H1 (cell line): ENCODE measurements at regions not wholly inside any gene's neighbourhood (a gene's known extent, or its start where the extent isn't known, plus 50 kb on each side); places are given as distances from the start of the nearest gene placed in this dataset.

ENCODE experiments used
- CTCF ChIA-PET: fragments of 300-600 bp; sonication (Branson Sonifier 250); formaldehyde crosslinking; loops from one replicate; lab custom pipeline; 2021; ENCODE audit not compliant: partially characterized antibody; lab: Charles Lee
- POLR2A ChIA-PET: fragments of 300-600 bp; sonication (Branson Sonifier 250); formaldehyde crosslinking; loops from one replicate; lab custom pipeline; 2021; ENCODE audit warnings: inconsistent platforms; ENCODE audit not compliant: partially characterized antibody; lab: Charles Lee
- DNase-seq, 2 experiments: peaks; one replicate each; pipeline versions ENCODE4 v3.0.0 to v3.0.0-alpha.2; 2010 to 2022; ENCODE audit warnings: low spot score in 2 of 2, low read depth in 1 of 2, mixed read lengths in 1 of 2
- FAIRE-seq: peaks from 2 replicates; lab custom pipeline; 2011; peaks lifted over from hg19 to GRCh38; lab: Jason Lieb, UNC
- H2AFZ ChIP-seq: 2 replicates; pipeline ENCODE4 v1.8.1; 2012; ENCODE audit warnings: low read length, inconsistent platforms
- H2AK5ac ChIP-seq: 2 replicates; pipeline ENCODE4 v1.6.1; 2013; ENCODE audit warnings: low read depth, low read length
- H2BK120ac ChIP-seq: replicated peaks from 2 replicates; pipeline ENCODE3; 2013; ENCODE audit warnings: low read depth, low read length, inconsistent platforms
- H2BK12ac ChIP-seq: 2 replicates; pipeline ENCODE4 v1.6.1; 2013; ENCODE audit warnings: low read depth, low read length
- H2BK15ac ChIP-seq: 2 replicates; pipeline ENCODE4 v1.6.1; 2013; ENCODE audit warnings: low read length
- H2BK20ac ChIP-seq: 2 replicates; pipeline ENCODE4 v1.6.1; 2013; ENCODE audit warnings: low read length
- H2BK5ac ChIP-seq: 2 replicates; pipeline ENCODE4 v1.6.1; 2013; ENCODE audit warnings: low read depth, low read length
- H3K14ac ChIP-seq: 2 replicates; pipeline ENCODE4 v1.6.1; 2013; ENCODE audit warnings: inconsistent platforms; ENCODE audit not compliant: insufficient read length
- H3K18ac ChIP-seq: 2 replicates; pipeline ENCODE4 v1.6.1; 2013; ENCODE audit warnings: low read length; ENCODE audit errors: extremely low read depth
- H3K23ac ChIP-seq: 2 replicates; pipeline ENCODE4 v1.6.1; 2013; ENCODE audit warnings: inconsistent platforms; ENCODE audit not compliant: insufficient read length
- H3K23me2 ChIP-seq: 2 replicates; pipeline ENCODE4 v1.6.1; 2013; ENCODE audit warnings: low read depth, low read length
- H3K27ac ChIP-seq: 2 replicates; pipeline ENCODE4 v1.6.1; 2011; ENCODE audit warnings: low read depth, low read length, inconsistent platforms
- H3K27me3 ChIP-seq, 4 experiments: replicated peaks in 1 of 4; 1 replicate in 1 of 4; 2 replicates in 3 of 4; pipeline versions ENCODE4 v1.6.1 to v1.8.1; 2011 to 2013; ENCODE audit warnings: low read length in 3 of 4, mild to moderate bottlenecking in 3 of 4, inconsistent platforms in 2 of 4, mixed read lengths in 2 of 4, moderate library complexity in 1 of 4; ENCODE audit not compliant: control insufficient read depth in 3 of 4, insufficient read depth in 3 of 4; ENCODE audit errors: extremely low read depth in 1 of 4
- H3K36me3 ChIP-seq, 4 experiments: 2 replicates each; pipeline versions ENCODE4 v1.6.1 to v1.8.1; 2011 to 2013; ENCODE audit warnings: mild to moderate bottlenecking in 4 of 4, low read length in 3 of 4, moderate library complexity in 2 of 4, control low read depth in 1 of 4, inconsistent platforms in 1 of 4; ENCODE audit not compliant: insufficient read depth in 4 of 4, control insufficient read depth in 2 of 4
- H3K4ac ChIP-seq: replicated peaks from 2 replicates; pipeline ENCODE3; 2013; ENCODE audit warnings: low read length, low read depth, mixed read lengths, inconsistent platforms; ENCODE audit not compliant: insufficient read length
- H3K4me1 ChIP-seq, 4 experiments: replicated peaks in 1 of 4; 1 replicate in 1 of 4; 2 replicates in 3 of 4; pipeline versions ENCODE4 v1.6.1 to v1.8.1; 2011 to 2013; ENCODE audit warnings: low read length in 3 of 4, inconsistent platforms in 2 of 4, mixed read lengths in 1 of 4; ENCODE audit not compliant: insufficient read depth in 4 of 4, control insufficient read depth in 3 of 4
- H3K4me2 ChIP-seq, 2 experiments: 2 replicates each; pipeline versions ENCODE4 v1.6.1 to v1.8.1; 2011 to 2013; ENCODE audit warnings: low read depth in 2 of 2, low read length in 2 of 2, control low read depth in 1 of 2, inconsistent platforms in 1 of 2, mild to moderate bottlenecking in 1 of 2; ENCODE audit not compliant: insufficient read depth in 1 of 2
- H3K4me3 ChIP-seq, 4 experiments: fragments of 200-600, 300-600 bp in 1 of 4; sonication (generic), shearing (Covaris generic), sonication (Bioruptor Twin) in 1 of 4; 2 replicates each; pipeline versions ENCODE4 v1.5.1 to v1.8.1; 2011 to 2016; ENCODE audit warnings: low read length in 4 of 4, low read depth in 3 of 4, control low read depth in 2 of 4, inconsistent platforms in 2 of 4, mild to moderate bottlenecking in 2 of 4, mixed read lengths in 1 of 4, moderate library complexity in 1 of 4; ENCODE audit not compliant: insufficient read depth in 2 of 4; ENCODE audit errors: extremely low read depth in 1 of 4
- H3K56ac ChIP-seq: replicated peaks from 2 replicates; pipeline ENCODE3; 2013; ENCODE audit warnings: low read depth, mild to moderate bottlenecking, mixed read lengths, low read length, inconsistent platforms; ENCODE audit not compliant: insufficient read length
- H3K79me1 ChIP-seq: 2 replicates; pipeline ENCODE4 v1.6.1; 2013; ENCODE audit warnings: low read depth, low read length, control low read depth
- H3K79me2 ChIP-seq, 2 experiments: 2 replicates each; pipeline versions ENCODE4 v1.6.1 to v1.8.1; 2012 to 2013; ENCODE audit warnings: low read length in 2 of 2, mild to moderate bottlenecking in 2 of 2, inconsistent platforms in 1 of 2; ENCODE audit not compliant: insufficient read depth in 2 of 2, control insufficient read depth in 1 of 2
- H3K9ac ChIP-seq, 4 experiments: replicated peaks in 1 of 4; 1 replicate in 1 of 4; 2 replicates in 3 of 4; pipeline versions ENCODE4 v1.6.1 to v1.8.1; 2011 to 2013; ENCODE audit warnings: low read depth in 3 of 4, low read length in 3 of 4, control low read depth in 2 of 4, mild to moderate bottlenecking in 2 of 4, moderate library complexity in 2 of 4, inconsistent platforms in 1 of 4; ENCODE audit errors: extremely low read depth in 1 of 4
- H3K9me3 ChIP-seq, 2 experiments: 2 replicates each; pipeline versions ENCODE4 v1.6.1 to v1.8.1; 2012 to 2013; ENCODE audit warnings: mild to moderate bottlenecking in 2 of 2, moderate library complexity in 2 of 2, control low read depth in 1 of 2, inconsistent platforms in 1 of 2, low read depth in 1 of 2, low read length in 1 of 2, mixed read lengths in 1 of 2; ENCODE audit not compliant: insufficient read depth in 2 of 2
- H4K20me1 ChIP-seq, 2 experiments: replicated peaks in 1 of 2; 2 replicates each; pipeline versions ENCODE3 to v1.8.1; 2011 to 2013; ENCODE audit warnings: inconsistent platforms in 2 of 2, low read length in 2 of 2, mild to moderate bottlenecking in 1 of 2; ENCODE audit not compliant: insufficient read depth in 2 of 2, control insufficient read depth in 1 of 2
- H4K5ac ChIP-seq: 2 replicates; pipeline ENCODE4 v1.6.1; 2013; ENCODE audit warnings: low read length, low read depth, mixed read lengths, inconsistent platforms; ENCODE audit not compliant: insufficient read length
- H4K8ac ChIP-seq: 2 replicates; pipeline ENCODE4 v1.8.0; 2013; ENCODE audit warnings: mild to moderate bottlenecking, moderate library complexity, low read length, inconsistent platforms; ENCODE audit not compliant: insufficient read depth; ENCODE audit errors: extremely low read depth
- H4K91ac ChIP-seq: replicated peaks from 2 replicates; pipeline ENCODE3; 2013; ENCODE audit warnings: low read length, mixed read lengths, inconsistent platforms; ENCODE audit not compliant: insufficient read length
- RAD21 ChIP-seq, 2 experiments: IDR thresholded peaks in 1 of 2; conservative IDR thresholded peaks in 1 of 2; 2 replicates each; pipeline ENCODE4 v1.6.1; 2011; ENCODE audit warnings: low read depth in 2 of 2, low read length in 2 of 2, improper control_type of control experiment in 1 of 2, inconsistent platforms in 1 of 2, mild to moderate bottlenecking in 1 of 2, moderate library complexity in 1 of 2
- SIX5 ChIP-seq: IDR thresholded peaks from 2 replicates; pipeline ENCODE4 v1.6.1; 2011; ENCODE audit warnings: mild to moderate bottlenecking, low read depth, low read length
- TEAD4 ChIP-seq: IDR thresholded peaks from 2 replicates; pipeline ENCODE4 v1.6.1; 2012; ENCODE audit warnings: low read depth, low read length, inconsistent platforms, mixed read lengths
- WGBS, 2 experiments: shearing (Covaris generic) in 1 of 2; methylation state at CpG; one replicate each; pipeline versions ENCODE4 v1.1.6 to v1.1.7; 2013 to 2015; ENCODE audit warnings: low lambda C conversion rate in 2 of 2, mixed read lengths in 2 of 2, inconsistent platforms in 1 of 2, low coverage in 1 of 2, missing lambda C conversion rate in 1 of 2; ENCODE audit not compliant: insufficient replicate concordance in 2 of 2, insufficient coverage in 1 of 2, insufficient read length in 1 of 2; ENCODE audit errors: extremely low coverage in 1 of 2, missing lambda C conversion rate in 1 of 2; 5-methylcytosine and 5-hydroxymethylcytosine counted together

DNA sequence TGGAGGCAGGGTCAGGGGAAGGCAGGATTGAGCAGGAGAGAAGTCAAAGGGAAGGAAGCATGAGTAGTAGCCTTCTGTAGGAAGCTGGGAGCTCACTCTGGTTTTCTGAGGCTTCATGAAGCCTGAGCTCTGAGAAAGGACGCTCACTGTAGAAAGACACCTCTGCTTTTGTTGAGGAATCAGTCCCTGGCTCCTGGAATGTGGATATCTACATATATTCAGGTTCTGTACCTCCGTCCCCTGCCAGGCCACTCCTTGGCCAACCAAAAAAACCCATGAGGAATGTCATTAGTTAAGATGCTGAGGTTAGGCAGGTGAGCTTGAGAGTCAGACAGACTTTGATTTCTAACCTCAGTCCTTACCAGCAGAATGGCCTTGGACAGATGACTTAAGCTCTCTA, 283.5 kb upstream of the HABP2 start:
- POLR2A ChIA-PET = no interaction called here
- Histone ChIP-seq H2BK12ac (no peak overlapping the region), H3K23me2 (no peaks in the 10 kb centered on the region), H3K79me1 (no peaks in the 10 kb centered on the region), H3K27me3 (no peaks in the 10 kb centered on the region; a peak in 2 of 7 replicates), H4K8ac (no peak overlapping the region), H3K4me3 (no peak overlapping the region), H3K56ac (no peak overlapping the region), H3K23ac (no peak overlapping the region), H3K9ac (no peak overlapping the region), H3K4me2 (no peak overlapping the region), H3K27ac (no peak overlapping the region), H3K4me1 (peaks cover 0 to 7% (median 4%) of the 10 kb centered on the region in 4 experiments; a peak in 6 of 7 replicates), H2BK20ac (no peak overlapping the region), H4K91ac (no peak overlapping the region), H4K5ac (no peak overlapping the region), H4K20me1 (no peaks in the 10 kb centered on the region), H2BK15ac (no peak overlapping the region), H2BK120ac (no peak overlapping the region), H3K18ac (no peak overlapping the region), H3K9me3 (no peaks in the 10 kb centered on the region), H3K36me3 (no peaks in the 10 kb centered on the region), H2BK5ac (no peak overlapping the region), H3K79me2 (no peaks in the 10 kb centered on the region), H2AFZ (no peak overlapping the region), H3K14ac (no peak overlapping the region), H2AK5ac (no peak overlapping the region), H3K4ac (no peak overlapping the region)
- DNase-seq = no peak
- CTCF ChIA-PET = interaction anchor here (0.8 to 1.4 kb wide), 6 partner anchors 18 to 139 kb away, joined by 3 to 4 read pairs (median 3); no protein-coding TSS in a partner anchor
- TF ChIP-seq RAD21 (IDR thresholded peaks at IDR 0.05 in 1 of 2, conservative IDR thresholded peaks at IDR 0.05 in 1 of 2; ENCODE audit: low read depth in 2 of 2, low read length in 2 of 2) = no peak
- TF ChIP-seq SIX5 = no peak
- TF ChIP-seq TEAD4 = peak; percentile 54; the same call in 1 of the 2 replicates
- FAIRE-seq = peak; percentile 13
- WGBS, 2 experiments = 97% methylated on average over 2 of the region's 2 CpGs; no CpG with 5 or more reads in 1 of the 2 experiments
